GM23338 (cell line): ENCODE measurements at regions not wholly inside any gene's neighbourhood (a gene's known extent, or its start where the extent isn't known, plus 50 kb on each side); places are given as distances from the start of the nearest gene placed in this dataset.

Experiments used
- ATAC-seq: fragments of 200-7000 bp; cut with Tn5 transposase; 3 replicates; pipeline ENCODE4 v1.9.1; 2020
- DNase-seq: peaks from one replicate; pipeline ENCODE4 v3.0.0-alpha.2; 2015; ENCODE audit warnings: low spot score
- H2AFZ ChIP-seq: fragments of 200-600 bp; sonication (generic); 2 replicates; pipeline ENCODE4 v1.8.0; 2016; ENCODE audit warnings: antibody characterized with exemption, mild to moderate bottlenecking, moderate library complexity
- H3F3A ChIP-seq: fragments of 200-600 bp; sonication (generic); replicated peaks from 2 replicates; pipeline ENCODE4 v1.8.0; 2017; ENCODE audit warnings: antibody characterized with exemption, mixed run types, low read depth
- H3K27ac ChIP-seq: fragments of 200-600 bp; sonication (generic); 2 replicates; pipeline ENCODE4 v1.6.1; 2016; ENCODE audit warnings: low read depth
- H3K27me3 ChIP-seq: fragments of 200-600 bp; sonication (generic); 2 replicates; pipeline ENCODE4 v1.8.0; 2016; ENCODE audit warnings: mild to moderate bottlenecking, mixed run types, moderate library complexity; ENCODE audit not compliant: insufficient read depth
- H3K36me3 ChIP-seq: fragments of 200-600 bp; sonication (generic); 2 replicates; pipeline ENCODE4 v1.8.0; 2016; ENCODE audit warnings: mild to moderate bottlenecking; ENCODE audit not compliant: insufficient read depth
- H3K4me1 ChIP-seq: fragments of 200-600 bp; sonication (generic); 2 replicates; pipeline ENCODE4 v1.8.0; 2016; ENCODE audit warnings: mild to moderate bottlenecking, moderate library complexity; ENCODE audit not compliant: insufficient read depth
- H3K4me2 ChIP-seq: fragments of 200-600 bp; sonication (generic); 2 replicates; pipeline ENCODE4 v1.7.1; 2017; ENCODE audit warnings: mixed run types
- H3K4me3 ChIP-seq: fragments of 200-600 bp; sonication (generic); 2 replicates; pipeline ENCODE4 v1.6.1; 2016; ENCODE audit warnings: mixed run types
- H3K79me2 ChIP-seq: fragments of 200-600 bp; sonication (generic); replicated peaks from 2 replicates; pipeline ENCODE4 v1.8.0; 2017; ENCODE audit warnings: mild to moderate bottlenecking; ENCODE audit not compliant: insufficient read depth
- H3K9me2 ChIP-seq: fragments of 200-600 bp; sonication (generic); 2 replicates; pipeline ENCODE4 v1.8.0; 2017; ENCODE audit not compliant: insufficient read depth
- H4K20me1 ChIP-seq: fragments of 200-600 bp; sonication (generic); replicated peaks from 2 replicates; pipeline ENCODE4 v1.8.0; 2017; ENCODE audit warnings: mild to moderate bottlenecking; ENCODE audit not compliant: insufficient read depth
- H3K27ac Mint-ChIP-seq: 2 replicates; pipeline ENCODE4 v1.8.0; 2020; ENCODE audit warnings: inconsistent platforms, mild to moderate bottlenecking, moderate library complexity, mixed read lengths
- H3K27me3 Mint-ChIP-seq: 3 replicates; pipeline ENCODE4 v1.8.0; 2022; ENCODE audit warnings: low read depth, mild to moderate bottlenecking, moderate library complexity, mixed read lengths, inconsistent platforms; ENCODE audit not compliant: insufficient read depth, poor library complexity
- H3K36me3 Mint-ChIP-seq: 3 replicates; pipeline ENCODE4 v1.8.0; 2021; ENCODE audit warnings: low read depth, mild to moderate bottlenecking, inconsistent platforms, moderate library complexity, mixed read lengths
- H3K4me1 Mint-ChIP-seq: 3 replicates; pipeline ENCODE4 v1.8.0; 2020; ENCODE audit warnings: mild to moderate bottlenecking, inconsistent platforms, mixed read lengths
- H3K4me3 Mint-ChIP-seq: 3 replicates; pipeline ENCODE4 v1.8.0; 2021; ENCODE audit warnings: moderate library complexity, mild to moderate bottlenecking, inconsistent platforms, mixed read lengths
- H3K9me3 Mint-ChIP-seq: 3 replicates; pipeline ENCODE4 v1.8.0; 2020; ENCODE audit warnings: moderate library complexity, mild to moderate bottlenecking, inconsistent platforms, mixed read lengths
- CREB1 ChIP-seq: fragments of 250-450 bp; sonication (Bioruptor Pico); IDR thresholded peaks from 2 replicates; pipeline ENCODE4 v1.5.0; 2020; ENCODE audit warnings: low read depth, mild to moderate bottlenecking, moderate library complexity
- CTCF ChIP-seq, 2 experiments: fragments of 200-600 bp in 1 of 2; sonication (generic) in 1 of 2; conservative IDR thresholded peaks; 2 replicates each; pipeline versions ENCODE4 v1.5.1 to v1.6.1; 2016 to 2017; ENCODE audit warnings: antibody characterized with exemption in 2 of 2, low read depth in 2 of 2, mild to moderate bottlenecking in 2 of 2, moderate library complexity in 1 of 2
- ETS1 ChIP-seq: IDR thresholded peaks from 2 replicates; pipeline ENCODE4 v1.6.1; 2016; ENCODE audit warnings: antibody characterized with exemption
- EZH2phosphoT487 ChIP-seq: fragments of 200-600 bp; sonication (generic); IDR thresholded peaks from one replicate; pipeline ENCODE4 v1.8.1; 2018; ENCODE audit warnings: antibody characterized with exemption; ENCODE audit not compliant: unreplicated experiment
- JUNB ChIP-seq: IDR thresholded peaks from one replicate; pipeline ENCODE4 v1.6.1; 2016; ENCODE audit warnings: antibody characterized with exemption; ENCODE audit not compliant: unreplicated experiment
- NANOG ChIP-seq: IDR thresholded peaks from 2 replicates; pipeline ENCODE4 v1.6.1; 2016; ENCODE audit warnings: antibody characterized with exemption, borderline replicate concordance
- POLR2AphosphoS5 ChIP-seq: IDR thresholded peaks from 2 replicates; pipeline ENCODE4 v1.6.1; 2016; ENCODE audit warnings: antibody characterized with exemption, low read depth
- REST ChIP-seq: IDR thresholded peaks from one replicate; pipeline ENCODE4 v1.6.1; 2018; ENCODE audit warnings: antibody characterized with exemption; ENCODE audit not compliant: unreplicated experiment
- STAT1 ChIP-seq: IDR thresholded peaks from one replicate; pipeline ENCODE4 v1.6.1; 2016; ENCODE audit warnings: antibody characterized with exemption; ENCODE audit not compliant: unreplicated experiment
- ZNF114 ChIP-seq: fragments of 250-450 bp; sonication (Bioruptor Pico); IDR thresholded peaks from 2 replicates; pipeline ENCODE4 v1.5.0; 2020; ENCODE audit warnings: mild to moderate bottlenecking, moderate library complexity
- ZNF331 ChIP-seq: fragments of 250-450 bp; sonication (Bioruptor Pico); IDR thresholded peaks from 2 replicates; pipeline ENCODE4 v1.5.0; 2020; ENCODE audit warnings: low read depth, mild to moderate bottlenecking, moderate library complexity
- ZNF462 ChIP-seq: fragments of 250-450 bp; sonication (Bioruptor Pico); IDR thresholded peaks from 2 replicates; pipeline ENCODE4 v1.5.0; 2020; ENCODE audit warnings: mild to moderate bottlenecking, moderate library complexity

GRCh38 chr13:50283017-50283416, 267.8 kb downstream of the KCNRG start:
- no peaks in the 10 kb centered on the region for H4K20me1 ChIP-seq
- H3K4me1 Mint-ChIP-seq, result peaks cover 44% of the 10 kb centered on the region
- no peaks in the 10 kb centered on the region for H3K27me3 ChIP-seq
- H2AFZ ChIP-seq, result no peak overlapping the region
- H3K4me3 ChIP-seq, result no peak overlapping the region
- no peaks in the 10 kb centered on the region for H3K79me2 ChIP-seq
- H3K9me2 ChIP-seq, result 0 out of 2 replicates have a peak, but pooled peaks cover 2% of the 10 kb centered on the region
- no peak overlapping the region for H3K27ac Mint-ChIP-seq
- H3K36me3 Mint-ChIP-seq, result peaks cover 2% of the 10 kb centered on the region; the same call in 1 of the 3 replicates
- H3K36me3 ChIP-seq, result no peaks in the 10 kb centered on the region
- H3K27me3 Mint-ChIP-seq, result peaks cover 3% of the 10 kb centered on the region
- H3K4me3 Mint-ChIP-seq, result no peak overlapping the region
- H3K4me1 ChIP-seq, result peaks cover 31% of the 10 kb centered on the region
- no peak overlapping the region for H3K4me2 ChIP-seq
- TF ChIP-seq ZNF114 (CRISPR knock-in tag) (no peak), POLR2AphosphoS5 (no peak), NANOG (no peak), STAT1 (no peak), ZNF462 (no peak), CREB1 (CRISPR knock-in tag) (no peak), ZNF331 (no peak), CTCF (conservative IDR thresholded peaks at IDR 0.05; ENCODE audit: low read depth in 2 of 2) (no peak), JUNB (no peak), EZH2phosphoT487 (no peak), ETS1 (no peak), REST (no peak)
- ATAC-seq (no peak), DNase-seq (no peak)
- H3K27ac ChIP-seq, result no peak overlapping the region
- no peaks in the 10 kb centered on the region for H3F3A ChIP-seq
- H3K9me3 Mint-ChIP-seq, result 0 out of 3 replicates have a peak, but pooled peaks cover 3% of the 10 kb centered on the region
